SHP77 (cell line): ENCODE measurements at regions not wholly inside any gene's neighbourhood (a gene's known extent, or its start where the extent isn't known, plus 50 kb on each side); places are given as distances from the start of the nearest gene placed in this dataset.
"Not testable (repeated sequence)": the region's sequence is repeated elsewhere in the genome, so short reads cannot be mapped to it uniquely, and the experiment has no call there.

Source experiments
- DNase-seq, 2 experiments: peaks; one replicate each; lab custom pipeline; 2025; lab: John Stamatoyannopoulos, UW

GRCh38 chr15:91414124-91414523 lies 314.1 kb downstream of the SV2B start:
- DNase-seq = no peak

GRCh38 chr15:91415258-91415657 lies 315.2 kb downstream of the SV2B start:
- not testable (repeated sequence) for DNase-seq

DNA sequence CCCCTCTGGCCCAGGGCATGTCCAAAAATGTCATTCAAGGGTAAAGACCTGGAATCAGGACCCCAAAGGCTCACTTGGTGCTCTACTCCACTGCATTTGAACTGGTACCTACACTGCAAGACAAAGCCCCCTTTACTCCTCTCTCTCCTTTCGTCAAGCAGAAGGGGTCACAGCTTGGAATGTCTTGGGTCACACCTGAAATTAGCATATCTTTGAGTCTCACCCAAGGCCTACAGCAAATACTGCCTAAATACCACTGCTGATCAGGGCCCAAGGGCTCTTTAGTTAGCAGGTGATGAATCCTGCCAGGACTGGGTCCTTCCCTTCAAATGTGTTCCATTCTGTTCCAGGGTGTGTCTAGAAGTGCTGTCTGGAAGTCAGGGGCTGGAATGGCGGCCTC lies 320.6 kb downstream of the SV2B start:
- no peak for DNase-seq

DNA sequence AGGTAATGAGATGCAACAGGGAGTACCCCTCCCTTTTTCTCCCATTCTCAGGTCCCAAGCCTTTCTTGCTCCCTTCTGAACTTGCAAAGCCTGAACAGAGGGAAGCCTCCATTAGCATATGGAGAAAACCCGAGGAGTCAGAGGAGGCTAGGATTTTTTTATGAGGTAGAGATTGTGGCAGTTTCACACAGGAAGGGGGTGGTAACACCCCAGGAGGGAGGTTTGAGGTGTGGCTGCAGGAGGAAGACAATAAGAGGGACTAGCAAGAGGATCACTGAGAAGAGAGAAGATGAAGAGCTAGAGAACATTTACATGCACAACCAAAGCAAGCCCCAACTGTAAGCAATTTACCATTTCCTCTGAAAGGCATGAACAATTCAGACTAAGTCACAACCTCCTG lies 322.7 kb downstream of the SV2B start:
- no peak for DNase-seq

DNA sequence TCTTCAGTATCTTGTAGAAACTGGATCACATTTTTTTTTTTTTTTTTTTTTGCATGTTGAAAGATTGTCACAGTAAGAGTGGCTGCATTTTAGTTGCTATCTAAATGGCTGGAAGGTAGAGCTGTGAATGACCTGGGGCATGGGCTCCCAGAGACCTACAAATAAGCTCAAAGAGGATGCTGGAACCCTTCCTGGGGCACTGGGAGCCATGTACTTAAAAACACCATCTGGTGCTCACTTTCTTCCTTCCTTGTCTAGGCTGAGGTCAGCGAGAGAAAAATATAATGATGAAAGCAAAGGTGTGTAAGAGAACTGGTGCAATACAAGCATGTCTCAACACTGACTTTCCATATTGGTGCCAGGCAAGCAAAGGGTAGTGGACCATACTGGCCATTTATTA lies 323.9 kb downstream of the SV2B start:
- no peak for DNase-seq

DNA sequence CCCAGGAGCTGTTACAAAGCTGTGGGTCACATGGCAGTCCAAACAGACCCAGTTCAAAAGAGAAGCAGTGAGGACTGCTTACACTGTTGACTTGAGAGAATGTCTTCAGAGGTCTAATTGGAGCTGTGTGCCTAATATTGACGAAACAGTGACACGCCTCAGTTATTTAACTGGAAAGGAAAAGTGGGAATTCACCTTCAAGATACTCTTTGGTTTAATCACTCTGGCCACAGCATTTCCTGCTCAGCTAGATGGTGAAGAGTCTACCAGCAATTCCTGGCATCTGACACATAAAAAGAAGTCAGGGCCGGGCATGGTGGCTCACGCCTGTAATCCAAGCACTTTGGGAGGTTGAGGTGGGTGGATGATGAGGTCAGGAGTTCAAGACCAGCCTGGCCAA lies 326.4 kb downstream of the SV2B start:
- DNase-seq = no peak

GRCh38 chr15:91429973-91430372 lies 329.9 kb downstream of the SV2B start:
- no peak for DNase-seq

DNA sequence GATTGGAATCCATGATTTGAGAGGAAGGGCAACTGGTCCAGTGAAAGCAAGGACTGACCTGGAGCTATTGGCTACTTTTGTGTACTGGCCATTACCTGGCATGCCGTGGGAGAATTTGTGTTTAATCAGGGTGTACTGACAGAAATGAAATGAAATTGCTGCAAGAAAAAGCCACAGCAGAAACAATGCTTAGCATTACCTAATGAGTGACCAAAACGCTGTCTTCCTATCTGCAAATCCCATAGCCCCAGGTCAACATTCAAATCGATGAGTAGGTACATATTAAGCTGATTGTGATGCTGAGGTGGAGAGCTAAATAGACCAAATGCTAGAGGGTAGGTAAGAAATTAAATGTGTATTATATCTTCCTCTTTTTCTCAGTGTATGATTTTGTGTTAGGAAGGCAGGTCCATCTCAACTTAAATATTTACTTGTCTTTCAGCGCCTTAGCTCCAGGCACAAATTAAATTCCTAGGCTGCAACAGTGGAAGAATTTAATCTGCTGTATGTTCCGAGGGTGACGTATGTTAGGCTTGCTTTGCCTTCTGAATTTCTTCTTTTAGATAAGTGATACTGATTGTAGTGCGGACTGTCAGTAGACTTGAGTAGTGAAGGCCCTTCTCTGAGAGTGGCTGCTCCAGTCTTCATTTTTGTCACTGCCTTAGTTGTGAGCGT lies 331.1 kb downstream of the SV2B start:
- DNase-seq = no peak

DNA sequence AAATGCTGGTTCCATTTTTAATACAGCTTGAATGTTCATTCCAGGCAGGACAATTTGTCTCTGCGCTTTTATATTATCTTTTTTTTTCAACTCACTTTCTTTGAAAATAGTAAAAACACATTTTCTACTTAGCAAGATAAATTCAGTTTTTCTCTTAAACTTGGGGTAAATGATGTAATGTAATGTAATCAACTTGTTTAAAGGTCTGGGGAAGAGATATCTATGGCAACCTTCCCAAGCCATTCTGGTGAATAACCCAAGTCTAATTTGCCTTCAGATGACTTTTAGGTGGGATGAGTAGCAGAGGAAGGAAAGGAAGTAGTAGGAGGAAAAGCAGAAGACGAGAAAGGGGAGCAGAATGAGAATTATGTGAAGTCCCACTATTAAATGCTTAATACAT lies 335.1 kb downstream of the SV2B start:
- no peak for DNase-seq

DNA sequence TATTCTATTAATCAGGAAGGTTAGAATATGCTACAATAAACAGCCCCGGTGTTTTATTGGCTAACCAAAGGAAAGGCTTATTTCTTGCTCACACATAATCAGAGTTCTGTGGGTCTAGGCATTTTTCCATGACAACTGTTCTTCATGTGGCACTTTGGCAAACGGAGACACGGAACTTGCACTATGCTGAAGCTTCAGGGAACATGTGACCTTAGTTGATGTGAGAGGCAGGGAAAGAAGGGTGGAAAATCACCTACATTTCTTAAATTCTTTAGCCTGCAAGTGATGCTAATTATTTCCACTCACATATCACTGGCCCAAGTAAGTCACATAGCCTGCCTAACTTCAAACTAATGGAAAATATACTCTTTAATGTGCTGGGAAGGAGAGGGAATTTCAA lies 344.6 kb downstream of the SV2B start:
- DNase-seq = no peak

- no peak for DNase-seq
These were observed 345.7 kb downstream of the SV2B start for GRCh38 chr15:91445695-91446228.

DNA sequence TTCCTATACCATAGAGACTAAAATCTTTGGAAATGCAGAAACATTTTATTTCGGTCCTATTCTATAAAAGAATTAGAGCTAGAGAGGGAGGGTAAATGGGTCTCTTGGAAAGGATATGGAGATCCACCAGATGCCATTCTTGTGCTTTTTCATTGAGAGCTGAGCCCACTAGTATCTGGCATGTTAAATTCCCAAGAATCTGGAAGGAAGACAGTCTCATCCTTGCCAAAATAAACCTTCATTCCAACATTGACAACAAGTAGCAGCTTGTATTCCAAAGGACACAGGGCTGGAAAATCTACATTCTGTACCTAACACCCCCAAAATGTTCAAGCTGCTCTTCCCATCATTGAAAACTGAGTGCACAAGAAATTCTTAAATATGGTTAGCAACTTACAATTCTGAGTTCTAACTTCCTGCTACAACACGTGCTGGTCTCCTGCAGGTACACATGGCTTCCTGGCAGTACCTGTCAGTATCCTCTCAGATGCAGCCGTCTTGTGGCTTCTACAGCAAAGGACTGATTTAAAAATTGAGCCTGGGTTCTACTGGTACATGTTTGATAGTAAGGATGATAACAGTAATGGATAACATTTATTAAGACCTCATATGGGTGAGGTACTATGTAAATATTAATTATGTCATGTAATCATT lies 348.1 kb downstream of the SV2B start:
- DNase-seq = no peak

DNA sequence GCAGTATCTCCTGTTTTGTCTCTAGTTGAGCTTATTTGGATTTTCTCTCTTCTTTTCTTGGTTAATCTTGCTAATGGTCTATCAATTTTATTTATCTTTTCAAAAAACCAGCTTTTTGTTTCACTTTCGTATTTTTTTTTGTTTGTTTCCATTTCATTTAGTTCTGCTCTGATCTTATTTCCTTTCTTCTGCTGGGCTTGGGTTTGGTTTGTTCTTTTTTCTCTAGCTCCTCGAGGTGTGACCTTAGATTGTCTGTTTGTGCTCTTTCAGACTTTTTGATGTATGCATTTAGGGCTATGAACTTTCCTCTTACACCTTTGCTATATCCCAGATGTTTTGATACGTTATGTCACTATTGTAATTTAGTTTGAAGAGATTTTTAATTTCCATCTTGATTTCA lies 353.3 kb downstream of the SV2B start:
- not testable (repeated sequence) for DNase-seq

GRCh38 chr15:91456251-91456718 lies 356.2 kb downstream of the SV2B start:
- DNase-seq = no peak

DNA sequence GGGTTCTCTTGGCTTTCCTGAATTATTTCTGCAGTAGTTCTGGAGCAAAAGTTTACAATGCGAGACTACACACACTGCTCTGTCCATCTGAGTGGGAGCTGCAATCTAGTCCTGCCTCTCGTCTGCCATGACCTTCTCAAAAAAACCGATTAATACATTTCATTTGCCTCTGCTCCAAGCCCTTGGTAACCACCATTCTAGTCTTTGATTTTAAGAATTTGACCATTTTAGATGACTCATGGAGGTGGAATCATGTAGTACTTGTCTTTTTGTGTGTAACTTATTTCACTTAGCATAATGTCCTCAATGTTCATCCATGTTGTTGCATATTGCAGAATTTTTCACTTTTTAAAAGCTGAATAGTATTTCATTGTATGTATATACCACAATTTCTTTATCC lies 356.9 kb downstream of the SV2B start:
- no peak for DNase-seq

DNA sequence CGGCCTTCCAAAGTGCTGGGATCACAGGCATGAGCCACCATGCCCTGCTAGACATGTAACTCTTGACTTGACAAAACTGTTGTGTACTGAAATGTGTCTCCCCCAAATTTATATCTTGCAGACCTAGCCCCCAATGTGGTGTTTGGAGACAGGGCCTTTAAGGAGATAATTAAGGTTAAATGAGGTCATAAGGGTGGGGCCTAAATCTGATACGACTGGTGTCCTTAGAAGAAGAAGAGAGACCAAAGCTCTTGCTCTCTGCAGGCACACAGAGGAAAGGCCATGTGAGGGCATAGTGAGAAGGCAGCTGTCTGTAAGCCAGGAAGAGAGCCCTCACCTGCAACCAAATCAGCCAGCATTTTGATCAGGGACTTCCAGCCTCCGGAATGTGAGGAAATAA lies 361.3 kb downstream of the SV2B start:
- DNase-seq = no peak

DNA sequence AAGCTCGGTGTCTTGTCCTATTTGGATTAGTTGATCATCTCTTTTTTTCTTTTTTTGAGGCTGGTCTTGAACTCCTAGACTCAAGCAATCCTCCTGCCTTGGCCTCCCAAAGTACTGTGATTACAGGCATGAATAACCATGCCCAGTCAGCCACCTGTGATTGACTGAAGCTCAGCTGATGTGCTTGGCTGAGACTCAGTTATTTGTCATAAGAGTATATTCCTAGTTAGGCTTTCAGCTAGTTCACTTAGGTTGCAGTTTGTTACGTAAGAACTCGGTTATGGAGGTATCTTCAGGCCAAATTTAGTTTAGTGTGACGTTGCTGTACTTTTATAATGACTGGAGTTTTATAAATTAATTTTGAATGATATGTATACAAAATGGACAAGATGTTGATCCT lies 365.0 kb downstream of the SV2B start:
- DNase-seq = no peak

DNA sequence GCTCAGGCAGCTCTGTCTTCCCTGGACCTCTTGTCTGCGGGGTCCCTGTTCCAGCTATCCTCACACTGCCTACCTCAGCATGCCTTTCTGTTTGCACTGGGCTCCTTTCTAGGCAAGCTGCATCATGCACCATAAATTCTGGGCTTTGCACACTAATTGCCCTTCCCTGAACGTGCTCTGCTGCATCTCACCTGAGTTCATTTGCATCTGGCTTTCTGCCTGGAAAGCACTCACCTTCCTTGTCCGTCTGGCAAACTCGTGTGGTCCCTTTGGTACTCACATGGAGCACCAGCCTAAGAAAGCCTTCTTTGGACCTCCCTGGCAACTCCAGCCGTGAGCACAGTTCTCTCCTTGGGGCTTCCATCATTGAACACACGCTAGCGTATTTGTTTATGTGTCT lies 365.6 kb downstream of the SV2B start:
- DNase-seq = no peak

DNA sequence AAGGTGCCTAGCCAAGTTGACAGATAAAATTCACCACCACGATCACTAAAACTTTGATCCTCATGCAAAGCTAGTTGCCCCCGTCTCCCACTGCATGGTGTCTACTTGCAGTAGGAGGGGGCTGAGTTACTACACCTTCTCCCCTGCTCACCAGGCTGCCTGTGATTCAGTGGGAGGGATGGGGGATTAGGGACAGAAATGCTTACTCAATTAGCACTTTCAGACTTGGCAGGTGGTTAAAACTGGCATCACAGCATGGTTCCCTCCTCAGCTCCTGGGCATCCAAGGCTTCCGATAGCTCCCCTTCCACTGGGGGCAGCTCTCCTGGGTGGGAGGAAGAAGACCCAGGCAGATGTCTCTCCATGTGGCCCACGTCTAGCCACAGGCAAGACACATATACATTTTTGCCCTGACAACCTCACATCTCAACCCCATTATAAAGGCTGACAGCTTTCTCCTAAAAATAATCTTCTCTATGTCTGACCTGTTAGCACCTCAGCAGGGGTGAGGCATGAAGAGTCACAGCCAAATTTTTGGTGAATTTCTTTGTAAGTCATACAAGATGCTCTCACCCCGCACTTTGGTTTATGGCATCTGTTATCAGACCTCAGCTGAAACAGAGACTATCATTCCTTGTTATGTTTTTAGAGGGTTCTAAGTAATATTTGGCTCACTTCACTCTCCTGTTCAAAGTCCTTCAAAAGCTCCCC lies 369.0 kb downstream of the SV2B start:
- no peak for DNase-seq

- no peak for DNase-seq
These were observed 369.8 kb downstream of the SV2B start for GRCh38 chr15:91469632-91470567.

DNA sequence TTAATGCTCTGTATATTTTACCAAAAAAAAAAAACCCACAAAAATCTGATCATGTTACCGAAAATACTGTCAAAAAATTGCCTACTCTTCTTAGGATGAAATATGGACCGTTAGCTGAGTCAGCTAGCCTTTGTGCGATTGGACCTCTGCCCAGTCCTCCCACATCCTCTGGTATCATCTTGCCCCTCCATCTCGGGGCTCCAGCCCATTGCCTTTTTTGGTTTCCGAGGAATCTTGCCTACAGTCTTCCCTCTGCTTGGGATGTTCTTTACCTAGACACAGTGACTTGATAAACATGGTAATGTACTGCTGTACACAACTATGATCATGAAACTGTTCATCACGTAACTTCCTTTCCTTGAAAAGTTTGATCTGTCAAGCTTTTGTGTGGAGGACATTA lies 371.4 kb downstream of the SV2B start:
- no peak for DNase-seq

- no peak for DNase-seq
These were observed 372.3 kb downstream of the SV2B start for GRCh38 chr15:91472316-91472756.
